Psoas muscle (tissue), 7 donors: ENCODE measurements at regions not wholly inside any gene's neighbourhood (a gene's known extent, or its start where the extent isn't known, plus 50 kb on each side); places are given as distances from the start of the nearest gene placed in this dataset.

Source experiments
- ATAC-seq, 4 donors: fragments of 200-7000 bp; cut with Tn5 transposase; one replicate each; pipeline ENCODE4 v1.9.1; 2020; ENCODE audit warnings: moderate library complexity in 3 of 4, mild to moderate bottlenecking in 2 of 4
- DNase-seq, 2 donors: peaks; one replicate each; pipeline ENCODE4 v3.0.0-alpha.2; 2020
- H3K27ac ChIP-seq: fragments of 200-600 bp; one replicate; pipeline ENCODE4 v1.8.0; 2022
- H3K27me3 ChIP-seq, 3 donors: fragments of 200-600 bp in 1 of 3; one replicate each; pipeline versions ENCODE4 v1.6.1 to v1.8.0; 2013 to 2022; ENCODE audit warnings: low read length in 2 of 3, mild to moderate bottlenecking in 2 of 3, moderate library complexity in 1 of 3; ENCODE audit not compliant: insufficient read depth in 3 of 3
- H3K36me3 ChIP-seq, 2 donors: fragments of 200-600 bp in 1 of 2; one replicate each; pipeline versions ENCODE4 v1.6.1 to v1.8.0; 2013 to 2022; ENCODE audit warnings: low read depth in 1 of 2, mild to moderate bottlenecking in 1 of 2, moderate library complexity in 1 of 2; ENCODE audit not compliant: insufficient read depth in 1 of 2
- H3K4me1 ChIP-seq: fragments of 200-600 bp; one replicate; pipeline ENCODE4 v1.8.0; 2022
- H3K4me3 ChIP-seq: fragments of 200-600 bp; one replicate; pipeline ENCODE4 v1.8.0; 2022; ENCODE audit warnings: mild to moderate bottlenecking
- H3K9me3 ChIP-seq: fragments of 200-600 bp; one replicate; pipeline ENCODE4 v1.8.0; 2022
- CTCF ChIP-seq: fragments of 200-600 bp; IDR thresholded peaks from one replicate; pipeline ENCODE4 v1.8.0; 2022; ENCODE audit warnings: antibody characterized with exemption
- WGBS, 3 donors: extraction: QIAGEN DNeasy Blood & Tissue Kit; methylation state at CpG; one replicate each; pipeline versions ENCODE4 v1.1.6 to v1.1.7; 2013; 5-methylcytosine and 5-hydroxymethylcytosine counted together
- intact Hi-C, 2 donors: fragments of 100-400 bp; cut with DNase I; formaldehyde crosslinking; loops; one replicate each; pipeline versions ENCODE4 v1.11.0 to v1.14.2; 2022
- donor health status: healthy with polysubstance abuse.
- donor health status: DM: no; HTN: no; CAD: no; lungs with moderate emphysema.
- donor health status: Bipolar disorder and iron deficiency.
- donor health status: healthy.
- donor health status: DM: yes; HTN: yes; CAD: no.
- donor health status: DM: no; HTN: no; CAD: no.
- donor health status: DM: yes; HTN: yes; CAD: no.

DNA sequence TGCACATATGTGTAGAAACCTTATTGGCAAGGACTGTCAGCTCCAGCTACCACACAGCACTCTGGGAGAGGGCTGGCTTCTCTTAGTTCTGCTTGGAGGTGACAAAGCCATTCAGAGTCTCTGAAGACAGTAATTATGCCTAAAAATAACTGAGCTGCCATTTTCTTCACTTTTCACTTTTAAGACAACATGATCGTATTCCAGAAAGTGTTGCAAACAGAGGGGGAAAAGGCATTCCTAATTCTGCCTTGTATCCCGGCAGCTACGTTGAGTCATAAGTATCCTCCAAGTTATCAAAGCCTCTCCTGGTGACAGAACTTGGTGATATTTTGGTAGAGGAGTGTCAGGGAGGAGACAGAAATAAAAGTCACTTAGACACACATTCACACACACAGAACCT, 327.7 kb downstream of the HAPSTR1 start:
- Histone ChIP-seq H3K27me3 (peaks cover 0 to 5% (median 0%) of the 10 kb centered on the region in 3 donors), H3K4me3 (no peak overlapping the region), H3K4me1 (no peaks in the 10 kb centered on the region), H3K27ac (no peak overlapping the region), H3K9me3 (no peaks in the 10 kb centered on the region), H3K36me3 (no peaks in the 10 kb centered on the region)
- 77 to 85% (median 80%) methylated on average over 3 of the region's 3 CpGs for WGBS, 3 donors
- DNase-seq (no peak), ATAC-seq (no peak)
- no peak for TF ChIP-seq CTCF
- intact Hi-C loops: no loop called here

GRCh38 chr16:9422762-9423513, 331.5 kb downstream of the HAPSTR1 start:
- intact Hi-C loops: loop anchor here in 1 of 2 donors (10.0 kb wide), 1 partner anchor 272 kb away; no protein-coding TSS in a partner anchor
- H3K4me3 ChIP-seq: no peak overlapping the region
- ATAC-seq: no peak
- no peak for TF ChIP-seq CTCF
- H3K9me3 ChIP-seq: no peaks in the 10 kb centered on the region
- WGBS, 3 donors: 25 to 34% (median 29%) methylated on average over 7 of the region's 7 CpGs
- H3K27me3 ChIP-seq: no peaks in the 10 kb centered on the region
- DNase-seq: no peak
- no peaks in the 10 kb centered on the region for H3K36me3 ChIP-seq
- H3K27ac ChIP-seq: no peak overlapping the region
- H3K4me1 ChIP-seq: no peaks in the 10 kb centered on the region

- H3K36me3 ChIP-seq: no peaks in the 10 kb centered on the region
- ATAC-seq: no peak
- H3K27me3 ChIP-seq: no peaks in the 10 kb centered on the region
- H3K9me3 ChIP-seq: no peaks in the 10 kb centered on the region
- TF ChIP-seq CTCF: no peak
- H3K4me1 ChIP-seq: no peaks in the 10 kb centered on the region
- H3K4me3 ChIP-seq: no peak overlapping the region
- 21 to 24% (median 22%) methylated on average over 3 of the region's 3 CpGs for WGBS, 3 donors
- intact Hi-C loops: loop anchor here in 1 of 2 donors (10.0 kb wide), 1 partner anchor 270 kb away; no protein-coding TSS in a partner anchor
- no peak overlapping the region for H3K27ac ChIP-seq
- DNase-seq: no peak
Measured at GRCh38 chr16:9425236-9425635, 333.8 kb downstream of the HAPSTR1 start.

- H3K4me1 ChIP-seq: no peaks in the 10 kb centered on the region
- H3K27me3 ChIP-seq: no peaks in the 10 kb centered on the region
- no peaks in the 10 kb centered on the region for H3K36me3 ChIP-seq
- H3K9me3 ChIP-seq: no peaks in the 10 kb centered on the region
- WGBS, 3 donors: 83 to 86% (median 85%) methylated on average over 7 of the region's 7 CpGs
- no peak overlapping the region for H3K27ac ChIP-seq
- intact Hi-C loops: loop anchor here in 1 of 2 donors (10.0 kb wide), 1 partner anchor 266 kb away; no protein-coding TSS in a partner anchor
- H3K4me3 ChIP-seq: no peak overlapping the region
- DNase-seq (no peak), ATAC-seq (no peak)
- no peak for TF ChIP-seq CTCF
Measured at GRCh38 chr16:9428355-9429005, 337.0 kb downstream of the HAPSTR1 start.
